Stimulated activated naive B cell treated with anti-CD40 and anti-IgM and Interleukin-4, amounts not matched to agents 10 μg/mL and 1 μg/mL and 100 μg/mL, for 72 hours (primary cell): ENCODE measurements at regions not wholly inside any gene's neighbourhood (a gene's known extent, or its start where the extent isn't known, plus 50 kb on each side); places are given as distances from the start of the nearest gene placed in this dataset.

Source experiments
- ATAC-seq, 2 donors: fragments of 150-1000 bp; cut with Tn5 transposase; replicated peaks; 2 replicates each; pipeline ENCODE4 v1.10.0; 2021; ENCODE audit warnings: moderate library complexity in 1 of 2
- DNase-seq: peaks from one replicate; pipeline ENCODE4 v3.0.0; 2021
- H3K27ac Mint-ChIP-seq: one replicate; pipeline ENCODE4 v1.8.0; 2022; ENCODE audit warnings: mild to moderate bottlenecking, mixed read lengths
- H3K27me3 Mint-ChIP-seq, 2 donors: one replicate each; pipeline ENCODE4 v1.8.0; 2022; ENCODE audit warnings: mixed read lengths in 2 of 2
- H3K36me3 Mint-ChIP-seq, 2 donors: one replicate each; pipeline ENCODE4 v1.8.0; 2022; ENCODE audit warnings: mixed read lengths in 2 of 2, mild to moderate bottlenecking in 1 of 2
- H3K4me1 Mint-ChIP-seq, 2 donors: one replicate each; pipeline ENCODE4 v1.8.0; 2022; ENCODE audit warnings: mixed read lengths in 2 of 2, mild to moderate bottlenecking in 1 of 2
- H3K4me3 Mint-ChIP-seq, 2 donors: one replicate each; pipeline ENCODE4 v1.8.0; 2022; ENCODE audit warnings: mild to moderate bottlenecking in 2 of 2, mixed read lengths in 2 of 2, moderate library complexity in 1 of 2
- H3K9me3 Mint-ChIP-seq, 2 donors: one replicate each; pipeline ENCODE4 v1.8.0; 2022; ENCODE audit warnings: mixed read lengths in 2 of 2, mild to moderate bottlenecking in 1 of 2

DNA sequence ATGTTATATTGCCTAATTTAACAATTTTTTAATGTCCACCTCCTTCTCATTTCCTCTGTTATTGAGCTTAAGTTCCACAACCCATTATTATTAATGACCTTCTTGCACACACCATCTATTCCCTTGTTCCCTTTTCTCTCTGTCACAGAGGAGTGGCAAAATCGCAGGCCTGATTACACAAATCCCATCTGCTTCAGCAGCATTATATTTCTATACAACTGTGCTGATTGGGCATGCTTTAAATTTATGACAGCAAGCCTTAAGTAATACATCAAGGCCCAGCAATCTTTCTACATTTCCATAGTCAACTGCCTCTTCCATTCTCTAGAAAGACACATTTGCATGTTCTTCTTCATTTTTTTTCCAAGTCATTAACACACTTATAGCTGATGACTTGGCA, 423.8 kb downstream of the PRDM5 start:
- H3K4me3 Mint-ChIP-seq: no peak overlapping the region
- no peaks in the 10 kb centered on the region for H3K4me1 Mint-ChIP-seq
- ATAC-seq: no peak
- H3K27ac Mint-ChIP-seq: no peak overlapping the region
- no peak for DNase-seq
- H3K9me3 Mint-ChIP-seq: peaks cover 11 to 12% of the 10 kb centered on the region in 2 donors
- H3K36me3 Mint-ChIP-seq: no peaks in the 10 kb centered on the region
- H3K27me3 Mint-ChIP-seq: no peaks in the 10 kb centered on the region

DNA sequence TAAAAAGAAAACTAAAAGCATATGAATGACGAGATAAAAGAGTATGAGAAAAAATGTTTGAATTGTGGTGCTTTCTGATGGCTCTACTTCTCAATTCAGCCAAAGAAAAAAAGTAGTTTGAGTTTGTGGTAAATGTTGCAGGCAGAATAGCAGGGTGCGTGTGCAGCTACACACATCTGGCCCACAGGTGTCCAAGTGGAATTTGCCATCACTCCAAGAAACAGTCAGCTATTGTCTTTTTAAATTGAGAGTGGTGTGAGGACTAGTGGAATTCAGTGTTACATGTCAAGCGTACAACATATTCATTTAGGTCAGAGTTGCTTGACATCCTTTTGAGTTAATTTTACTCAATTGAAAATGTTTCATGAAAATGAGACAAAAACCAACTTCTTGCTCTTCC, 424.8 kb upstream of the MAD2L1 start:
- H3K4me1 Mint-ChIP-seq: no peaks in the 10 kb centered on the region
- H3K27me3 Mint-ChIP-seq: no peaks in the 10 kb centered on the region
- DNase-seq (no peak), ATAC-seq (no peak)
- no peak overlapping the region for H3K4me3 Mint-ChIP-seq
- H3K27ac Mint-ChIP-seq: no peak overlapping the region
- no peaks in the 10 kb centered on the region for H3K36me3 Mint-ChIP-seq
- peaks cover 6 to 12% of the 10 kb centered on the region in 2 donors for H3K9me3 Mint-ChIP-seq

DNA sequence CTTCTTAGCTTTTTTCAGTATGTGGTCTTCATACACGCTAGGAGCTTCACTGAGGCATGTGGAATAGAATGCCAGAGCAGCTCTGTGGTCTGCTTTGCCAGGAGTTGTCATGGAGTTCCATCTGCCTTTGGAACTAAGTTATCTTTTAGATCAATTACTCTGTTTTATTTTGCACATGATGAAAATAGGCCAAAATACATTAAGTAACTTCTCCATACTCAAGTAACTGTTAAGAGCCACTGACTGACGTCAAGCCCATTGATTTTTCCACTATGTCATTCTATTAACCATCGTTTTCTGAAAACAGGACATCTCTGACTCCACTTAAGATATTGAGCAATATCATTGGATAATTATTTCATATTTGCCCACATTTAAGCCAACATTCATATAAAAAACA, 415.1 kb upstream of the MAD2L1 start:
- Mint-ChIP-seq H3K4me3 (no peak overlapping the region), H3K27me3 (no peaks in the 10 kb centered on the region), H3K27ac (no peak overlapping the region), H3K9me3 (peaks cover 3 to 6% of the 10 kb centered on the region in 2 donors), H3K36me3 (no peaks in the 10 kb centered on the region), H3K4me1 (no peaks in the 10 kb centered on the region)
- no peak for ATAC-seq
- no peak for DNase-seq

DNA sequence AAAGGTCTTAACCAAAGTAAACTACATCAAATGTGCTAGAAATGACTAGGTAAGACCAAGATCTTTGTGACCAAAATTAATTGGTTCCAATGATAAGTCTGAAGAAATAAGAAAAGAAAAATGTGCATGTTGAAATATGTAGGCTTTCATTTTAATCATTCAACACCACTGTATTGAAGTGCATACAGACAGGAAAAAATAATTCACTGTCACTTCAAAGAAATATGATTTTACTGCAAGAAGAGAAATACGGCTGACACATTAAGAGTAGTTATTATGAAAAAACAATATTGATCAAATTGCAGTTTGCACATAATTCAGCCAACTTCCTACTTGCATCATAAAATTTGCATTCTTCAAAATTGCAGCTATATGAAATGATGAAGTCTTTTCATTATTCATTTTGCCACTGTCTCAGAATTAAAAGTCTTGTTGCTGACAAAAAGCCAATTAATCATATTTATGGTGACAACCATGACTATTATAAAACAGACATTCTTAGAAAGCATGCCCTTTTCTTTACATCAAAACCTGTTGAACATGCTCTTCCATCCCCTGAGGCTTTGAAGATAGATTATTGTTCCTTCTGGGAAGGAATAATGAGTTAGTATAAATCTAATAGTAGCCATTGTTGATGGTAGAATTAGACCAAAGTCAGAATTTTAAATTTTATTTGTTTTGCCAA, 405.9 kb upstream of the MAD2L1 start:
- Mint-ChIP-seq H3K4me1 (no peaks in the 10 kb centered on the region), H3K27me3 (no peaks in the 10 kb centered on the region), H3K9me3 (peaks cover 1 to 3% of the 10 kb centered on the region in 2 donors), H3K36me3 (no peaks in the 10 kb centered on the region), H3K27ac (no peak overlapping the region), H3K4me3 (no peak overlapping the region)
- no peak for DNase-seq
- no peak for ATAC-seq

DNA sequence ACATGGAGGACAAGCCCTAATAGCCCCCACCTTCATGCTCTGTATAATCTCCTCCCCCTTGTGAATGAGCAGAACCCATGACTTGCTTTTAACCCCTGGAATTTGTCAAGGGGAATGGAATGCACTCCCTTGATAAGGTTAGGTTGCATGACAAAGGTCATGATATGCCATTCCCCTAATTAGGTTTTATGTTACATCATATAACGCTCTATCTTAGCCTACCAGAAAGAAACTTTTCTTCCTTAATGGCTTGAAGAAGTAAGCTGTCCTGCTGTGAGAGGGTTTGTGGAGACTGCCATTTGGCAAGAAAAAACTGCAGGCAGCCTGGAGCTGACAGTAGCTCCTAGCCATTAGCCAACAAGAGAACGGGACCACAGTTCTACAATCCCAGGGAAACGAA, 399.8 kb upstream of the MAD2L1 start:
- ATAC-seq: no peak
- Mint-ChIP-seq H3K36me3 (no peaks in the 10 kb centered on the region), H3K4me1 (no peaks in the 10 kb centered on the region), H3K4me3 (no peak overlapping the region), H3K9me3 (peaks cover 7 to 14% of the 10 kb centered on the region in 2 donors), H3K27me3 (no peaks in the 10 kb centered on the region), H3K27ac (no peak overlapping the region)
- no peak for DNase-seq

DNA sequence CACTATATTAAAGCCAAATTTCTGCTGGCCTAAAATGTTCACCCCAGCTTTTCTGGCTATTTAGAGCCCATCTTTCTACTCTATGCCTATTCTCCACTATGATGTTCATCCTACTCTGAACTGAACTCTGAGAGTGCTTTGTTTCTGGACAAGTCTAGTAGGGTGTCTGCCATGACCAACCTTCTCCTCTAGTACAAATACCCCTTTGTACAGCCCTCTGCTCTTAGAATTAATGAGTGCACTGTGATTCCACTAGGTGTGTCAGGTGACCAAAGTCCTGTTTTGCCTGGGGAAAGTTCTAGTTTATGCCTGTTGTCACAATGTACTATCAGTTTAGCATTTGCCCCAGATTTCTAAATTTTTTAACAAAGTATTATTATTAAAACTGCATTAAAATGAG, 388.1 kb upstream of the MAD2L1 start:
- Mint-ChIP-seq H3K4me3 (no peak overlapping the region), H3K9me3 (no peaks in the 10 kb centered on the region), H3K36me3 (no peaks in the 10 kb centered on the region), H3K27ac (no peak overlapping the region), H3K4me1 (no peaks in the 10 kb centered on the region), H3K27me3 (no peaks in the 10 kb centered on the region)
- no peak for ATAC-seq
- no peak for DNase-seq

DNA sequence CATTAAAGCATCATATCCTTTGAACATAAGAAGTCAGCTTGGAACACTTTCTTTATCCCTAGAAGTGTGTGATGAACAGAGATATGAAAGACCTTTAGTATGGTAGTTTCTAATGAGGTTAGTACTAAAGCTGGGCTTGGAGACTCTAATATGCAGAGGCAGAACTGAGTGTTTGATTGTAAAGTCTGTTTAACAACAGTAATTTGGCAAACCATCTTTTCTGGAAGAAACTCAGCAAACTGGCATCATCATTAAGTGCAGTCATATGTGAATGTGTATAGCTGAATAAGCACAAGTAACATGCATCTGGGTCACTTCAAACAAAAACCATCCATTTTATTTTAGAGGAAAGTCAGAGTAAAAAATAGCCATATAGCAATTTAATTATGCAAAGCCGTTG, 385.9 kb upstream of the MAD2L1 start:
- DNase-seq (no peak), ATAC-seq (no peak)
- H3K4me1 Mint-ChIP-seq: no peaks in the 10 kb centered on the region
- no peaks in the 10 kb centered on the region for H3K36me3 Mint-ChIP-seq
- no peaks in the 10 kb centered on the region for H3K27me3 Mint-ChIP-seq
- H3K27ac Mint-ChIP-seq: no peak overlapping the region
- no peak overlapping the region for H3K4me3 Mint-ChIP-seq
- no peaks in the 10 kb centered on the region for H3K9me3 Mint-ChIP-seq

DNA sequence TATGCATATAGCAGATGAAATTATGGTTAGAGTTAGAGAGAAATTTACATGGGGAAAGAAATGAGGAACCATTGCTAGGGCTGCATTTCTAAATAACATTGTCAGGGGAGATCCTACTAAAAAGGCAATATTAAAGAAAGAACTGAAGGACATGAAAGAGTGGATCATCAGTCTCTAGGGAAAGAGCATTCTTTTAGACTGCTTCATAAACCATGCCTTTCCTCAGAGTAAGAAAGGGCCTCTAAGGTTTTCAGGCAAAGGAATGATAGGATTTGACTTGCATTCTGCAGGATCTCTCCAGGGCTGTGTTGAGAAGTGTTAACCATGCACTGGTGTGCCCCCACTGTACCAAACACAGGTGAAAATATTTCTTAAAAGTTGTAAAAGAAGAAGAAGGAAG, 385.4 kb upstream of the MAD2L1 start:
- ATAC-seq (no peak), DNase-seq (no peak)
- H3K27ac Mint-ChIP-seq: no peak overlapping the region
- no peaks in the 10 kb centered on the region for H3K27me3 Mint-ChIP-seq
- H3K9me3 Mint-ChIP-seq: no peaks in the 10 kb centered on the region
- no peak overlapping the region for H3K4me3 Mint-ChIP-seq
- H3K36me3 Mint-ChIP-seq: no peaks in the 10 kb centered on the region
- H3K4me1 Mint-ChIP-seq: no peaks in the 10 kb centered on the region

DNA sequence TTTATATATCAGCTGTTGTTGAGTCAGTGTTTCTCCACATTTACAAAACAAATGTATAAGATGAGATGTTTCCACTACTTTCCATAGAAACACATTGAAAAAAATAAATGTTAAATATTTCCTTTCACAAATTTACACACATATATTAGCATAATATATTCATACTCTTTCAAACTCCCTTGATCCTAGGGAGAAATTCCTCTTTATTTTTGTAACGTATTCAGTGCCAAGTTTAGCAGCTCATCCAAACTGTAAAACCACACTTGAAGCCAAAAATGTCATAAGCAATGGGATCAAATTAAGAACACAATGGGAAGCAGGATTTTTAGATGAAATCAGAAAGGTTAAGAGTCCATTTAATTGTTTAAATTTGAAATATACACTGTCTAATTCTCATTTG, 381.1 kb upstream of the MAD2L1 start:
- no peaks in the 10 kb centered on the region for H3K27me3 Mint-ChIP-seq
- no peaks in the 10 kb centered on the region for H3K9me3 Mint-ChIP-seq
- no peak for ATAC-seq
- H3K4me3 Mint-ChIP-seq: no peak overlapping the region
- no peak overlapping the region for H3K27ac Mint-ChIP-seq
- DNase-seq: no peak
- H3K4me1 Mint-ChIP-seq: no peaks in the 10 kb centered on the region
- H3K36me3 Mint-ChIP-seq: no peaks in the 10 kb centered on the region

DNA sequence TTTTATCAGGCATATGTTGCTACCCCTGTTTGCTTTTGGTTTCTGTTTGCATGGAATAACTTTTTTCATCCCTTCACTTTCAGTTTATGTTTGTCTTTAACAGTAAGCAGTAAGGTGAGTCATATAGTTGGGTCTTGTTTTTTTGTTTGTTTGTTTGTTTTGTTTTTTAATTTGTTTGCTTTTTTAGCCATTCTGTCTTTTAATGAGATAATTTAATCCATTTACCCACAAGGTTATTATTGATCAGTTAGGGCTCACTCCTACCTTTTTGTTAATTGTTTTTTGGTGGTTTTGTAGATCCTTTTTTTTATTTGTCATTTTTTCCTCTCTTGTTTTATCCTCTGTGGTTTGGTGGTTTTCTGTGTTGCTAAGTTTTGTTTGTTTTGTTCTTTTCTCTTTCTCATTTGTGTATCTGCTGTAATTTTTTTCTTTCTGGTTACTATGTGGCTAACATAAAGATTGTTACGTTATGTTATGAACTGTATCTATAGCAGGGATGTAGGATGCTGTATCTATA, 379.5 kb upstream of the MAD2L1 start:
- no peaks in the 10 kb centered on the region for H3K4me1 Mint-ChIP-seq
- DNase-seq (no peak), ATAC-seq (no peak)
- no peaks in the 10 kb centered on the region for H3K9me3 Mint-ChIP-seq
- H3K4me3 Mint-ChIP-seq: no peak overlapping the region
- H3K27me3 Mint-ChIP-seq: no peaks in the 10 kb centered on the region
- no peaks in the 10 kb centered on the region for H3K36me3 Mint-ChIP-seq
- H3K27ac Mint-ChIP-seq: no peak overlapping the region

DNA sequence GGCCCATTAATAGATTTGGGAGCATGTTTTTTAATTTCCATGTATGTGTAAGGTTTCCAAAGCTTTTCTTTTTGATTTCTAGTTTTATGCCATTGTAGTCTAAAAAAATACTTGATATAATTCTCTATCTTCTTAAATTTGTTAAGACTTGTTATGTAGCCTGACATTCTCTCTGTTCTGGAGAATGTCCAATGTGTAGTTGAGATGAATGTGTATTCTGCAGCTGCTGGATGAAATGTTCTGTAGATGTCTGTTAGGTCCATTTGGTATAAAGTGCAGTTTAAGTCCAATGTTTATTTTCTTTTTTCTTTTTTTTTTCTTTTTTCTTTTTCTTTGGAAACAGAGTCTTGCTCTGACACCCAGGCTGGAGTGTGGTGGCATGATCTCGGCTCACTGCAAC, 378.5 kb upstream of the MAD2L1 start:
- Mint-ChIP-seq H3K27me3 (no peaks in the 10 kb centered on the region), H3K4me3 (no peak overlapping the region), H3K9me3 (peaks cover 0 to 2% of the 10 kb centered on the region in 2 donors), H3K4me1 (no peaks in the 10 kb centered on the region), H3K36me3 (no peaks in the 10 kb centered on the region), H3K27ac (no peak overlapping the region)
- DNase-seq (no peak), ATAC-seq (no peak)

DNA sequence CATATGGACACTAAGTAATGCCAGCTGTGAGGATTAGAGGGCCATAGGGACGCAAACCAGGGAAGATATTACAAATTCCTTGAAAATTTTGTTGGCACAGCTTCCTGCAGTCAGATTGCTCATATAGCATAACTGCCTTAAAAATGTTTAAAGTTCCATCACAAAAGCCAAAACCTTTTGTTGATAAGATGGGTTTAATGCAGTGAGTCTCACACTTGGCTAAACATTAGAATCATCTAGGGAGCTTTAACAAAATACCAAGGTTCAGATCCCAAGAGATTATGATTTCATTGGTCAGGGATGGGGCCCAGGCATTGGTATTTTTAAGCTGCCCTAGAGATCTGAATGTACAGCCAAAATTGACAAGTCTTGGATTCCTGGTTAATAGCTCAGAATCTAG, 376.5 kb upstream of the MAD2L1 start:
- H3K4me3 Mint-ChIP-seq: no peak overlapping the region

DNA sequence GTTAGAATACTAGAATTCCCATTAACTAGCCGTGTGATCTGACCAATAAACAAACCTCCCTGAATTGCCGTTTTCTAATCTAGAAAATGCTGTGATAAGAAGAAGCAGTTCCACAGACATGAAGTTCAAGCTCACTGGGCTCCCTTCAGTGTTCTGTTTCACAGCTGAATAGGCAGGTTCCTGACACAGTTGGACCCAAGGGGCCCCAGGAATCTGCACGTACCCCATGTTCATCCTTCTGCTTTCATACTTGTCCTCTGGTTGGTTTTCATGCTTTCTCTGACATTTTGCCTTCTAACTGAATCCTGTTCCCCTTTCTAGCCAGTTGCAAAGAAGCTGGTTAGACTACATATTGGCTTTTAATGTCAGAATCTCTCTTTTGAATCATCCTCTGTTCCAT, 374.1 kb upstream of the MAD2L1 start:
- no peak overlapping the region for H3K27ac Mint-ChIP-seq
- no peaks in the 10 kb centered on the region for H3K4me1 Mint-ChIP-seq
- DNase-seq (no peak), ATAC-seq (no peak)
- no peak overlapping the region for H3K4me3 Mint-ChIP-seq
- no peaks in the 10 kb centered on the region for H3K27me3 Mint-ChIP-seq
- peaks cover 0 to 2% of the 10 kb centered on the region in 2 donors for H3K9me3 Mint-ChIP-seq
- no peaks in the 10 kb centered on the region for H3K36me3 Mint-ChIP-seq

More for the DNA sequence above, 376.5 kb upstream of the MAD2L1 start:
- H3K36me3 Mint-ChIP-seq: no peaks in the 10 kb centered on the region
- DNase-seq (no peak), ATAC-seq (no peak)
- no peaks in the 10 kb centered on the region for H3K4me1 Mint-ChIP-seq
- peaks cover 0 to 2% of the 10 kb centered on the region in 2 donors for H3K9me3 Mint-ChIP-seq
- no peaks in the 10 kb centered on the region for H3K27me3 Mint-ChIP-seq
- no peak overlapping the region for H3K27ac Mint-ChIP-seq

DNA sequence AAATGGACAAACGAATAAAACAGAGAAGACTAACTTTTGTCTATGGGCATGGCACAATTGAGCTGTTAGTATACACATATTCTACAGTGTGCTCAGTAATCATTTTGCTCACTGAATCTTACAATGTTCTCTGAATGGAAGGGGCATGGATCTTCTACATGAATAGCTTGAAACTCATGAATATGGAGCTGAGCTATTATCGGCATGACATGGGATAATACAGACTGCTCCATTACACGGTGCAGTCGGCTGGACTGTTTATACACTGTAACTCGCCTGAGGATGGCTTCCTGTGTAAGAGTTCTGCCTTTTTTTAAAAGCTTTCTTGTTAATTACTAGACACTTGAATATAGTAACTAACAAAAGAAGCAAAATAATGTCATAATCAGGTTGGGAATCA, 368.5 kb upstream of the MAD2L1 start:
- no peak overlapping the region for H3K27ac Mint-ChIP-seq
- peaks cover 0 to 2% of the 10 kb centered on the region in 2 donors for H3K9me3 Mint-ChIP-seq
- no peaks in the 10 kb centered on the region for H3K27me3 Mint-ChIP-seq
- no peak for ATAC-seq
- H3K4me1 Mint-ChIP-seq: no peaks in the 10 kb centered on the region
- DNase-seq: no peak
- no peak overlapping the region for H3K4me3 Mint-ChIP-seq
- no peaks in the 10 kb centered on the region for H3K36me3 Mint-ChIP-seq

DNA sequence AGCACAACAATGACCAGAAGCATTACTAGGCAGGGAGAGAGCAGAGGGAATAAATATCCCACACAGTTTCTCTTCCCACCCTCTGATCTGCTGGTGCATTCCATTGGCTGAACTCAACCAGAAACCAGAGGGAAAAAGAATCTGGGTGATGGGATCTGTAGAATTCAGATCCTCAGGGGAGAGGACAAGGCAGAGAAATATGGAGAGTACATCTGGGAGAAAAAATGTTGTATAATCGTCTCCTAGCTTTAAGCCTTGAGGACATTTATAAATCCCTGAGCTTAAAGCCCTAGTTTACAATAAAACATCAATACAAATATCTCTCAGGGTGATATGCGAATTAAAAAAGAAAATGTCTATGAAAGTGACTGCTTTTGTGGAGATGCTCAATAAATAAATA, 368.1 kb upstream of the MAD2L1 start:
- no peaks in the 10 kb centered on the region for H3K36me3 Mint-ChIP-seq
- H3K9me3 Mint-ChIP-seq: peaks cover 0 to 2% of the 10 kb centered on the region in 2 donors
- no peak overlapping the region for H3K27ac Mint-ChIP-seq
- H3K4me1 Mint-ChIP-seq: no peaks in the 10 kb centered on the region
- no peaks in the 10 kb centered on the region for H3K27me3 Mint-ChIP-seq
- ATAC-seq (no peak), DNase-seq (no peak)
- no peak overlapping the region for H3K4me3 Mint-ChIP-seq
